RKO (cell line): ENCODE measurements at regions not wholly inside any gene's neighbourhood (a gene's known extent, or its start where the extent isn't known, plus 50 kb on each side); places are given as distances from the start of the nearest gene placed in this dataset.
"Not testable (repeated sequence)": the region's sequence is repeated elsewhere in the genome, so short reads cannot be mapped to it uniquely, and the experiment has no call there.

Experiments used
- DNase-seq: peaks from one replicate; pipeline ENCODE4 v3.0.0-alpha.2; 2016; ENCODE audit warnings: low spot score

- not testable (repeated sequence) for DNase-seq
Measured at GRCh38 chr1:101123904-101124303, 98.3 kb upstream of the DPH5 start.

GRCh38 chr1:101122452-101123166 lies 97.0 kb upstream of the DPH5 start:
- no peak for DNase-seq

- no peak for DNase-seq
Measured at GRCh38 chr1:101121975-101122374, 96.4 kb upstream of the DPH5 start.

GRCh38 chr1:101121504-101121903 lies 95.9 kb upstream of the DPH5 start:
- no peak for DNase-seq

GRCh38 chr1:101120868-101121267 lies 95.3 kb upstream of the DPH5 start:
- DNase-seq: no peak

- DNase-seq: no peak
Measured at GRCh38 chr1:101119289-101119688, 93.7 kb upstream of the DPH5 start.

GRCh38 chr1:101116006-101116405 lies 90.4 kb upstream of the DPH5 start:
- no peak for DNase-seq

GRCh38 chr1:101115112-101115511 lies 89.5 kb upstream of the DPH5 start:
- DNase-seq: no peak

- DNase-seq: not testable (repeated sequence)
Measured at GRCh38 chr1:101114128-101114527, 88.5 kb upstream of the DPH5 start.

- DNase-seq: no peak
Measured at GRCh38 chr1:101112051-101112780, 86.6 kb upstream of the DPH5 start.

- DNase-seq: no peak
Measured at GRCh38 chr1:101111461-101111860, 85.9 kb upstream of the DPH5 start.

- no peak for DNase-seq
Measured at GRCh38 chr1:101109791-101110190, 84.2 kb upstream of the DPH5 start.

GRCh38 chr1:101108111-101108500 lies 82.5 kb upstream of the DPH5 start:
- DNase-seq: peak; percentile 3

- DNase-seq: no peak
Measured at GRCh38 chr1:101107496-101108110, 82.0 kb upstream of the DPH5 start.

- no peak for DNase-seq
Measured at GRCh38 chr1:101105877-101106276, 80.3 kb upstream of the DPH5 start.

GRCh38 chr1:101102426-101103156 lies 77.0 kb upstream of the DPH5 start:
- DNase-seq: no peak

GRCh38 chr1:101101360-101101759 lies 75.8 kb upstream of the DPH5 start:
- no peak for DNase-seq

GRCh38 chr1:101100674-101101073 lies 75.1 kb upstream of the DPH5 start:
- DNase-seq: no peak

GRCh38 chr1:101098907-101099306 lies 73.3 kb upstream of the DPH5 start:
- no peak for DNase-seq

GRCh38 chr1:101098327-101098726 lies 72.7 kb upstream of the DPH5 start:
- no peak for DNase-seq

- no peak for DNase-seq
Measured at GRCh38 chr1:101089613-101090338, 64.2 kb upstream of the DPH5 start.

GRCh38 chr1:101088431-101088830 lies 62.8 kb upstream of the DPH5 start:
- DNase-seq: peak; percentile 7
